K562 (cell line): ENCODE measurements at regions not wholly inside any gene's neighbourhood (a gene's known extent, or its start where the extent isn't known, plus 50 kb on each side); places are given as distances from the start of the nearest gene placed in this dataset.

ENCODE experiments used
- ATAC-seq: fragments of 200-7000 bp; cut with Tn5 transposase; 3 replicates; pipeline ENCODE4 v1.9.1; 2020; ENCODE audit warnings: moderate library complexity
- BruUV-seq: library from RNA; stranded (reverse); fragments of 400-500 nt; replicated peaks from 2 replicates; lab custom pipeline; 2021; lab: Mats Ljungman, UMichigan
- CTCF ChIA-PET: fragments of 300-600 bp; formaldehyde crosslinking; extraction: SDS; loops from one replicate; lab custom pipeline; 2021; ENCODE audit warnings: low intra/inter-chr PET ratio; lab: Yijun Ruan, JAX
- POLR2A ChIA-PET: fragments of 300-600, 350-650 bp; sonication (Branson Sonifier 250); formaldehyde crosslinking; extraction: SDS; loops from one replicate; lab custom pipeline; 2021; ENCODE audit warnings: antibody characterized with exemption, inconsistent platforms; lab: Yijun Ruan, JAX
- DNase-seq, 4 experiments: peaks; one replicate each; pipeline versions ENCODE4 v3.0.0 to v3.0.0-alpha.2; 2011 to 2018; ENCODE audit warnings: low spot score in 3 of 4, mixed read lengths in 3 of 4; ENCODE audit errors: extremely low read depth in 1 of 4
- FAIRE-seq: peaks from 2 replicates; lab custom pipeline; 2011; peaks lifted over from hg19 to GRCh38; lab: Jason Lieb, UNC
- H2AFZ ChIP-seq: 2 replicates; pipeline ENCODE4 v1.6.0; 2011; ENCODE audit warnings: low read depth, low read length, control low read depth, inconsistent platforms
- H3K27ac ChIP-seq: fragments of 200-600 bp; 3 replicates; pipeline ENCODE4 v1.8.0; 2011; ENCODE audit warnings: low read depth, mild to moderate bottlenecking, control low read depth, inconsistent platforms, low read length, moderate library complexity, mixed read lengths; ENCODE audit errors: extremely low read depth
- H3K27me3 ChIP-seq, 2 experiments: fragments of 300-600 bp in 1 of 2; 2 replicates in 1 of 2; 3 replicates in 1 of 2; pipeline versions ENCODE4 v1.6.0 to v1.8.0; 2011; ENCODE audit warnings: inconsistent platforms in 2 of 2, low read length in 2 of 2, mild to moderate bottlenecking in 1 of 2, mixed read lengths in 1 of 2, moderate library complexity in 1 of 2; ENCODE audit not compliant: control insufficient read depth in 2 of 2, insufficient read depth in 2 of 2
- H3K36me3 ChIP-seq: fragments of 300-600 bp; 3 replicates; pipeline ENCODE4 v1.8.0; 2011; ENCODE audit warnings: mild to moderate bottlenecking, low read length, inconsistent platforms; ENCODE audit not compliant: control insufficient read depth, insufficient read depth
- H3K4me1 ChIP-seq, 2 experiments: fragments of 200-600 bp in 1 of 2; replicated peaks in 1 of 2; 2 replicates in 1 of 2; 3 replicates in 1 of 2; pipeline versions ENCODE4 v1.5.1 to v1.8.0; 2011; ENCODE audit warnings: inconsistent platforms in 2 of 2, low read length in 2 of 2, mild to moderate bottlenecking in 1 of 2, mixed read lengths in 1 of 2, moderate library complexity in 1 of 2; ENCODE audit not compliant: control insufficient read depth in 2 of 2, insufficient read depth in 2 of 2
- H3K4me2 ChIP-seq: 2 replicates; pipeline ENCODE4 v1.6.1; 2011; ENCODE audit warnings: low read length, control low read depth, inconsistent platforms, mixed read lengths; ENCODE audit not compliant: insufficient read depth
- H3K4me3 ChIP-seq: fragments of 200-600 bp; sonication (generic), shearing (Covaris generic); 2 replicates; pipeline ENCODE4 v1.5.1; 2016; ENCODE audit warnings: control low read depth, inconsistent platforms
- H3K79me2 ChIP-seq: fragments of 200-600 bp; 3 replicates; pipeline ENCODE4 v1.8.0; 2011; ENCODE audit warnings: low read length, inconsistent platforms; ENCODE audit not compliant: control insufficient read depth, insufficient read depth
- H3K9ac ChIP-seq, 2 experiments: 2 replicates each; pipeline versions ENCODE4 v1.6.0 to v1.6.1; 2011; ENCODE audit warnings: low read depth in 2 of 2, low read length in 2 of 2, control low read depth in 1 of 2, inconsistent platforms in 1 of 2, mild to moderate bottlenecking in 1 of 2, mixed read lengths in 1 of 2; ENCODE audit not compliant: insufficient read depth in 1 of 2
- H3K9me1 ChIP-seq: one replicate; pipeline ENCODE4 v1.6.0; 2011; ENCODE audit warnings: inconsistent platforms, mild to moderate bottlenecking, low read length, moderate library complexity; ENCODE audit not compliant: control insufficient read depth, insufficient read depth
- H3K9me3 ChIP-seq: replicated peaks from 2 replicates; pipeline ENCODE4 v1.5.1; 2011; ENCODE audit warnings: low read depth, low read length, inconsistent platforms; ENCODE audit not compliant: control insufficient read depth, insufficient read depth
- H4K20me1 ChIP-seq: replicated peaks from 2 replicates; pipeline ENCODE4 v1.6.1; 2011; ENCODE audit warnings: low read length, inconsistent platforms, mixed read lengths; ENCODE audit not compliant: control insufficient read depth, insufficient read depth
- EP300 ChIP-seq: IDR thresholded peaks from 2 replicates; pipeline ENCODE4 v1.6.1; 2012; ENCODE audit warnings: low read length, improper control_type of control experiment
- ERF ChIP-seq: fragments of 450-650 bp; formaldehyde crosslinking; IDR thresholded peaks from 2 replicates; pipeline ENCODE4 v1.4.0; 2020; ENCODE audit warnings: mild to moderate bottlenecking, mixed read lengths
- ESRRA ChIP-seq: fragments of 450-650 bp; IDR thresholded peaks from 2 replicates; pipeline ENCODE4 v1.6.1; 2014; ENCODE audit warnings: low read depth, mild to moderate bottlenecking, moderate library complexity, borderline replicate concordance
- HDAC1 ChIP-seq, 2 experiments: fragments of 450-650 bp; IDR thresholded peaks; 2 replicates each; pipeline ENCODE4 v1.6.1; 2016 to 2017; ENCODE audit warnings: inconsistent platforms in 1 of 2, mild to moderate bottlenecking in 1 of 2, moderate library complexity in 1 of 2
- HMG20A ChIP-seq: fragments of 450-650 bp; formaldehyde crosslinking; conservative IDR thresholded peaks from 2 replicates; pipeline ENCODE4 v1.4.0; 2020; ENCODE audit warnings: mild to moderate bottlenecking, mixed read lengths
- MEF2D ChIP-seq: conservative IDR thresholded peaks from 2 replicates; pipeline ENCODE4 v1.6.1; 2016; ENCODE audit warnings: low read depth, missing genetic modification characterization, missing compliant biosample characterization
- SRSF9 ChIP-seq: fragments of 200-400 bp; formaldehyde crosslinking; IDR thresholded peaks from 2 replicates; pipeline ENCODE4 v1.6.1; 2017; ENCODE audit warnings: low read depth, low read length, borderline replicate concordance
- TCFL5 ChIP-seq: fragments of 250-450 bp; sonication (Bioruptor Pico); conservative IDR thresholded peaks from 2 replicates; pipeline ENCODE4 v1.6.1; 2021; ENCODE audit warnings: mild to moderate bottlenecking, moderate library complexity, matching md5 sums
- WGBS: fragments of 100-300 bp; shearing (Covaris generic); methylation state at CpG from one replicate; pipeline ENCODE4 v1.1.6; 2016; ENCODE audit warnings: low coverage, mixed read lengths; ENCODE audit not compliant: insufficient coverage; ENCODE audit errors: missing lambda C conversion rate; 5-methylcytosine and 5-hydroxymethylcytosine counted together
- in situ Hi-C: fragments of 300-500 bp; cut with MboI; formaldehyde crosslinking; loops from 4 replicates; pipeline ENCODE4 v1.15.0; 2018; ENCODE audit warnings: inconsistent platforms, mixed read lengths
- intact Hi-C: fragments of 100-400 bp; cut with micrococcal nuclease; formaldehyde crosslinking; loops from 2 replicates; pipeline ENCODE4 v1.14.2; 2022
- TF ChIP-seq, protein P1 (sequence below): fragments of 150-350 bp; conservative IDR thresholded peaks from 2 replicates; pipeline ENCODE4 v1.6.1; 2014; ENCODE audit warnings: low read length
- TF ChIP-seq, protein P2 (sequence below): fragments of 450-650 bp; IDR thresholded peaks from 2 replicates; pipeline ENCODE4 v1.6.1; 2018; ENCODE audit warnings: mild to moderate bottlenecking, low read depth; ENCODE audit not compliant: partially characterized antibody
- TF ChIP-seq, protein P3 (sequence below): sonication (generic); formaldehyde crosslinking; IDR thresholded peaks from 2 replicates; pipeline ENCODE4 v1.8.0; 2022; ENCODE audit warnings: missing genetic modification reagents, mild to moderate bottlenecking, moderate library complexity, borderline replicate concordance
- TF ChIP-seq, protein P4 (sequence below): IDR thresholded peaks from 2 replicates; pipeline ENCODE4 v1.6.1; 2012; ENCODE audit warnings: low read depth, low read length, improper control_type of control experiment, borderline replicate concordance

DNA sequence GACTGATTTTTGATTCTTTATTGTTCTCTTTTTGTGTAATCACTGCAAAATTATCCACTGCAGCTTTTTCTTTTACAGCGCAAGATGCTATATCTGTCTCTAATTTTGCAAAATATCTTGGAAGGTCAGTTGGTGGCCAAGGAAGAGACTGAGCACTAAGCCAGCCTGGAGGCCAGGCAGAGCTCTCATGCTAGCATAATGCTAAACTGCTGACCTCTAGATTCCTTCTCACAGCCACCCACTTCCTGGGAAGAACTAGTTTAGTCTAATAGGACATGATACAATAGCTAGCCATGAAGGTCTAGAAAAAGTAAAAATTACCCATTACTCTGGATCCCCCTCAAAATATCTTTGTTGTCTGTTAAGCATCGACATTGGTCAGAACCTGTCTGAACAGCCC, 227.2 kb upstream of the ARHGAP20 start:
- WGBS = 0% methylated on average over 2 of the region's 2 CpGs
- ChIA-PET CTCF (no interaction called here), POLR2A (no interaction called here)
- in situ Hi-C loops = no loop called here
- H3K36me3 ChIP-seq = no peaks in the 10 kb centered on the region
- H3K27me3 ChIP-seq = no peaks in the 10 kb centered on the region
- H3K4me1 ChIP-seq = no peaks in the 10 kb centered on the region
- FAIRE-seq = no peak
- H3K9ac ChIP-seq = no peak overlapping the region
- no peaks in the 10 kb centered on the region for H3K9me3 ChIP-seq
- no peak overlapping the region for H2AFZ ChIP-seq
- no peak overlapping the region for H3K4me3 ChIP-seq
- DNase-seq = no peak
- ATAC-seq = no peak
- H3K9me1 ChIP-seq = no peaks in the 10 kb centered on the region
- no peak overlapping the region for H3K27ac ChIP-seq
- H4K20me1 ChIP-seq = no peaks in the 10 kb centered on the region
- intact Hi-C loops = no loop called here
- TF ChIP-seq EP300 = no peak
- TF ChIP-seq HMG20A (CRISPR knock-in tag) = no peak
- TF ChIP-seq TCFL5 (CRISPR knock-in tag) = no peak
- TF ChIP-seq, protein P1, sequence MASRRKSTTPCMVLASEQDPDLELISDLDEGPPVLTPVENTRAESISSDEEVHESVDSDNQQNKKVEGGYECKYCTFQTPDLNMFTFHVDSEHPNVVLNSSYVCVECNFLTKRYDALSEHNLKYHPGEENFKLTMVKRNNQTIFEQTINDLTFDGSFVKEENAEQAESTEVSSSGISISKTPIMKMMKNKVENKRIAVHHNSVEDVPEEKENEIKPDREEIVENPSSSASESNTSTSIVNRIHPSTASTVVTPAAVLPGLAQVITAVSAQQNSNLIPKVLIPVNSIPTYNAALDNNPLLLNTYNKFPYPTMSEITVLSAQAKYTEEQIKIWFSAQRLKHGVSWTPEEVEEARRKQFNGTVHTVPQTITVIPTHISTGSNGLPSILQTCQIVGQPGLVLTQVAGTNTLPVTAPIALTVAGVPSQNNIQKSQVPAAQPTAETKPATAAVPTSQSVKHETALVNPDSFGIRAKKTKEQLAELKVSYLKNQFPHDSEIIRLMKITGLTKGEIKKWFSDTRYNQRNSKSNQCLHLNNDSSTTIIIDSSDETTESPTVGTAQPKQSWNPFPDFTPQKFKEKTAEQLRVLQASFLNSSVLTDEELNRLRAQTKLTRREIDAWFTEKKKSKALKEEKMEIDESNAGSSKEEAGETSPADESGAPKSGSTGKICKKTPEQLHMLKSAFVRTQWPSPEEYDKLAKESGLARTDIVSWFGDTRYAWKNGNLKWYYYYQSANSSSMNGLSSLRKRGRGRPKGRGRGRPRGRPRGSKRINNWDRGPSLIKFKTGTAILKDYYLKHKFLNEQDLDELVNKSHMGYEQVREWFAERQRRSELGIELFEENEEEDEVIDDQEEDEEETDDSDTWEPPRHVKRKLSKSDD = no peak
- no peak for TF ChIP-seq ERF (CRISPR knock-in tag)
- TF ChIP-seq, protein P2, sequence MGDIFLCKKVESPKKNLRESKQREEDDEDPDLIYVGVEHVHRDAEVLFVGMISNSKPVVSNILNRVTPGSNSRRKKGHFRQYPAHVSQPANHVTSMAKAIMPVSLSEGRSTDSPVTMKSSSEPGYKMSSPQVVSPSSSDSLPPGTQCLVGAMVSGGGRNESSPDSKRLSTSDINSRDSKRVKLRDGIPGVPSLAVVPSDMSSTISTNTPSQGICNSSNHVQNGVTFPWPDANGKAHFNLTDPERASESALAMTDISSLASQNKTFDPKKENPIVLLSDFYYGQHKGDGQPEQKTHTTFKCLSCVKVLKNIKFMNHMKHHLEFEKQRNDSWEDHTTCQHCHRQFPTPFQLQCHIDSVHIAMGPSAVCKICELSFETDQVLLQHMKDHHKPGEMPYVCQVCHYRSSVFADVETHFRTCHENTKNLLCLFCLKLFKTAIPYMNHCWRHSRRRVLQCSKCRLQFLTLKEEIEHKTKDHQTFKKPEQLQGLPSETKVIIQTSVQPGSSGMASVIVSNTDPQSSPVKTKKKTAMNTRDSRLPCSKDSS = no peak
- TF ChIP-seq ESRRA = no peak
- TF ChIP-seq, protein P3, sequence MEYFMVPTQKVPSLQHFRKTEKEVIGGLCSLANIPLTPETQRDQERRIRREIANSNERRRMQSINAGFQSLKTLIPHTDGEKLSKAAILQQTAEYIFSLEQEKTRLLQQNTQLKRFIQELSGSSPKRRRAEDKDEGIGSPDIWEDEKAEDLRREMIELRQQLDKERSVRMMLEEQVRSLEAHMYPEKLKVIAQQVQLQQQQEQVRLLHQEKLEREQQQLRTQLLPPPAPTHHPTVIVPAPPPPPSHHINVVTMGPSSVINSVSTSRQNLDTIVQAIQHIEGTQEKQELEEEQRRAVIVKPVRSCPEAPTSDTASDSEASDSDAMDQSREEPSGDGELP (CRISPR knock-in tag) = no peak
- TF ChIP-seq MEF2D (tag) = no peak
- TF ChIP-seq SRSF9 = no peak
- TF ChIP-seq HDAC1 (IDR thresholded peaks at IDR 0.05) = no peak
- TF ChIP-seq, protein P4, sequence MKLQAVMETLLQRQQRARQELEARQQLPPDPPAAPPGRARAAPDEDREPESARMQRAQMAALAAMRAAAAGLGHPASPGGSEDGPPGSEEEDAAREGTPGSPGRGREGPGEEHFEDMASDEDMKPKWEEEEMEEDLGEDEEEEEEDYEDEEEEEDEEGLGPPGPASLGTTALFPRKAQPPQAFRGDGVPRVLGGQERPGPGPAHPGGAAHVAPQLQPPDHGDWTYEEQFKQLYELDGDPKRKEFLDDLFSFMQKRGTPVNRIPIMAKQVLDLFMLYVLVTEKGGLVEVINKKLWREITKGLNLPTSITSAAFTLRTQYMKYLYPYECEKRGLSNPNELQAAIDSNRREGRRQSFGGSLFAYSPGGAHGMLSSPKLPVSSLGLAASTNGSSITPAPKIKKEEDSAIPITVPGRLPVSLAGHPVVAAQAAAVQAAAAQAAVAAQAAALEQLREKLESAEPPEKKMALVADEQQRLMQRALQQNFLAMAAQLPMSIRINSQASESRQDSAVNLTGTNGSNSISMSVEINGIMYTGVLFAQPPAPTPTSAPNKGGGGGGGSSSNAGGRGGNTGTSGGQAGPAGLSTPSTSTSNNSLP = no peak
- no TSS peak for BruUV-seq
- no peaks in the 10 kb centered on the region for H3K79me2 ChIP-seq
- H3K4me2 ChIP-seq = no peak overlapping the region
